Left lung (tissue), 4 donors: ENCODE measurements at regions not wholly inside any gene's neighbourhood (a gene's known extent, or its start where the extent isn't known, plus 50 kb on each side); places are given as distances from the start of the nearest gene placed in this dataset.

ENCODE experiments used
- ATAC-seq: fragments of 200-7000 bp; cut with Tn5 transposase; one replicate; pipeline ENCODE4 v1.9.1; 2020; ENCODE audit warnings: moderate library complexity
- DNase-seq, 4 donors: peaks; one replicate each; pipeline ENCODE4 v3.0.0-alpha.2; 2013 to 2020
- H3K27ac ChIP-seq, 2 donors: fragments of 200-600 bp; sonication (generic) in 1 of 2; one replicate each; pipeline versions ENCODE4 v1.5.0 to v1.8.0; 2020 to 2021
- H3K27me3 ChIP-seq, 2 donors: fragments of 200-600 bp; sonication (generic) in 1 of 2; one replicate each; pipeline versions ENCODE4 v1.5.0 to v1.8.0; 2020 to 2021
- H3K36me3 ChIP-seq, 2 donors: fragments of 200-600 bp; sonication (generic) in 1 of 2; one replicate each; pipeline versions ENCODE4 v1.5.0 to v1.8.0; 2020 to 2021
- H3K4me1 ChIP-seq, 2 donors: fragments of 200-600 bp; one replicate each; pipeline ENCODE4 v1.8.0; 2021
- H3K4me3 ChIP-seq, 2 donors: fragments of 200-600 bp; sonication (generic) in 1 of 2; one replicate each; pipeline versions ENCODE4 v1.5.0 to v1.8.0; 2020 to 2021; ENCODE audit warnings: mild to moderate bottlenecking in 1 of 2
- H3K9me3 ChIP-seq, 2 donors: fragments of 200-600 bp; sonication (generic) in 1 of 2; one replicate each; pipeline versions ENCODE4 v1.5.0 to v1.8.0; 2020 to 2021
- intact Hi-C, 2 donors: fragments of 100-400 bp; cut with DNase I; formaldehyde crosslinking; loops; one replicate each; pipeline versions ENCODE4 v1.11.2 to v1.14.2; 2022
- TF ChIP-seq, protein P1 (sequence below), 2 donors: fragments of 200-600 bp; sonication (generic) in 1 of 2; IDR thresholded peaks; one replicate each; pipeline versions ENCODE4 v1.5.0 to v1.8.0; 2021; ENCODE audit warnings: antibody characterized with exemption in 2 of 2
- donor health status: DM: no; HTN: yes; CAD: no.
- donor health status: DM: no; HTN: no; CAD: no.

GRCh38 chr1:34290831-34291230 is 114.1 kb downstream of the C1orf94 start:
- H3K27me3 ChIP-seq, result no peaks in the 10 kb centered on the region
- TF ChIP-seq, protein P1, sequence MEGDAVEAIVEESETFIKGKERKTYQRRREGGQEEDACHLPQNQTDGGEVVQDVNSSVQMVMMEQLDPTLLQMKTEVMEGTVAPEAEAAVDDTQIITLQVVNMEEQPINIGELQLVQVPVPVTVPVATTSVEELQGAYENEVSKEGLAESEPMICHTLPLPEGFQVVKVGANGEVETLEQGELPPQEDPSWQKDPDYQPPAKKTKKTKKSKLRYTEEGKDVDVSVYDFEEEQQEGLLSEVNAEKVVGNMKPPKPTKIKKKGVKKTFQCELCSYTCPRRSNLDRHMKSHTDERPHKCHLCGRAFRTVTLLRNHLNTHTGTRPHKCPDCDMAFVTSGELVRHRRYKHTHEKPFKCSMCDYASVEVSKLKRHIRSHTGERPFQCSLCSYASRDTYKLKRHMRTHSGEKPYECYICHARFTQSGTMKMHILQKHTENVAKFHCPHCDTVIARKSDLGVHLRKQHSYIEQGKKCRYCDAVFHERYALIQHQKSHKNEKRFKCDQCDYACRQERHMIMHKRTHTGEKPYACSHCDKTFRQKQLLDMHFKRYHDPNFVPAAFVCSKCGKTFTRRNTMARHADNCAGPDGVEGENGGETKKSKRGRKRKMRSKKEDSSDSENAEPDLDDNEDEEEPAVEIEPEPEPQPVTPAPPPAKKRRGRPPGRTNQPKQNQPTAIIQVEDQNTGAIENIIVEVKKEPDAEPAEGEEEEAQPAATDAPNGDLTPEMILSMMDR (IDR thresholded peaks at IDR 0.05), result no peak
- DNase-seq, result no peak
- no peaks in the 10 kb centered on the region for H3K9me3 ChIP-seq
- H3K27ac ChIP-seq, result no peak overlapping the region
- no peak overlapping the region for H3K4me3 ChIP-seq
- H3K4me1 ChIP-seq, result no peaks in the 10 kb centered on the region
- H3K36me3 ChIP-seq, result no peaks in the 10 kb centered on the region
- intact Hi-C loops, result no loop called here
- ATAC-seq, result no peak

GRCh38 chr1:34292472-34292871 is 115.8 kb downstream of the C1orf94 start:
- H3K4me1 ChIP-seq, result no peaks in the 10 kb centered on the region
- DNase-seq (no peak), ATAC-seq (peak; percentile 33)
- TF ChIP-seq, protein P1 (IDR thresholded peaks at IDR 0.05), result no peak
- intact Hi-C loops, result no loop called here
- H3K27ac ChIP-seq, result no peak overlapping the region
- H3K9me3 ChIP-seq, result no peaks in the 10 kb centered on the region
- H3K36me3 ChIP-seq, result no peaks in the 10 kb centered on the region
- H3K27me3 ChIP-seq, result no peaks in the 10 kb centered on the region
- no peak overlapping the region for H3K4me3 ChIP-seq

DNA sequence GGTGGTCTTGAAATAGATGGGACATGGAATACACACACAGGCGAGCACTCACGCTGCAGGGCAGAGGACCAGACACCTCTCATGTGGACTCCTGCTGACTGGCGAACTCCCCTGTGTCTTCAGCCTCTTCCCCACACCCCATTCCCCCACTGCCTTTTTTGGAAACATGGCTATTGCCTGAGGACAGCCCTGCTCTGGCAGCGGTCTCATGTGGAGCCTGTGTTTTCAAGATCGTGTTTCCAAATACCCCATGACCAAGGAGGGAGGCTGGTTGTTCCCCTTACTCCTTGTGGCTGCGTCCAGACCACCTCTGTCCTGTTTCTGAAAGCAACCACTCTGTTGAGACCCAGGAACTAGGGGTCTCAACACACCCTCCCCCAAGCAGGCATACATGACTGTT is 119.4 kb downstream of the C1orf94 start:
- no peak overlapping the region for H3K4me3 ChIP-seq
- intact Hi-C loops, result no loop called here
- ATAC-seq (no peak), DNase-seq (no peak)
- H3K9me3 ChIP-seq, result no peaks in the 10 kb centered on the region
- no peaks in the 10 kb centered on the region for H3K36me3 ChIP-seq
- no peaks in the 10 kb centered on the region for H3K27me3 ChIP-seq
- H3K27ac ChIP-seq, result no peak overlapping the region
- TF ChIP-seq, protein P1 (IDR thresholded peaks at IDR 0.05), result no peak
- H3K4me1 ChIP-seq, result no peaks in the 10 kb centered on the region

GRCh38 chr1:34302798-34303197 is 126.1 kb downstream of the C1orf94 start:
- no peaks in the 10 kb centered on the region for H3K4me1 ChIP-seq

DNA sequence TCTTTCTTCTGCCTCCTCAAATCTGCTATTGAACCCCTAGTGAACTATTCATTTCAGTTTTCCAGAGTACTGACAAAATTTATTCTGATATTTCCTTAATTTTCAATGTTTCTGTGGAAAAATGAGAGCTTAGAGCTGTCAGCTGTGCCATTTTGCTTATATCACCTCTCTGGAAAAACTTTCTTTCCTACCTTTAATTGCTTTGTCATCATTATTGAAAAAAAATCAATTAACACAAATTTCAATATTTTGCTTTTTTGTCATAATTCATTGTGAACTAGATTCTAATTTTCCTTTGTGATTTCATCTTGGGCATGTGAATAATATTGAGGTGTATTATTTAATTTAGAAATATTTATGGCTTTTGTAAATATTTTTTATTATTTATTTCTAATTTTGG is 126.5 kb downstream of the C1orf94 start:
- intact Hi-C loops, result no loop called here
- TF ChIP-seq, protein P1 (IDR thresholded peaks at IDR 0.05), result no peak
- H3K27me3 ChIP-seq, result no peaks in the 10 kb centered on the region
- DNase-seq (no peak), ATAC-seq (no peak)
- no peaks in the 10 kb centered on the region for H3K4me1 ChIP-seq
- H3K4me3 ChIP-seq, result no peak overlapping the region
- no peak overlapping the region for H3K27ac ChIP-seq
- H3K9me3 ChIP-seq, result peaks cover 4 to 20% of the 10 kb centered on the region in 2 donors
- no peaks in the 10 kb centered on the region for H3K36me3 ChIP-seq

More at GRCh38 chr1:34302798-34303197, 126.1 kb downstream of the C1orf94 start:
- Histone ChIP-seq H3K36me3 (no peaks in the 10 kb centered on the region), H3K4me3 (no peak overlapping the region), H3K27ac (no peak overlapping the region), H3K9me3 (peaks cover 4 to 20% of the 10 kb centered on the region in 2 donors), H3K27me3 (no peaks in the 10 kb centered on the region)
- DNase-seq, result no peak
- TF ChIP-seq, protein P1 (IDR thresholded peaks at IDR 0.05), result no peak
- ATAC-seq, result no peak
- intact Hi-C loops, result no loop called here
